ENCODE measurements at regions not wholly inside any gene's neighbourhood (a gene's known extent, or its start where the extent isn't known, plus 50 kb on each side); places are given as distances from the start of the nearest gene placed in this dataset.

GRCh38 chr5:118598311-118598710 is 390.0 kb downstream of the DTWD2 start:
- TF ChIP-seq BHLHE40 (IDR thresholded peaks at IDR 0.05; ENCODE audit: borderline replicate concordance) (no peak), ARNT (IDR thresholded peaks at IDR 0.05) (no peak), ELF4 (IDR thresholded peaks at IDR 0.05) (no peak), SP1 (IDR thresholded peaks at IDR 0.05) (no peak), SUZ12 (IDR thresholded peaks at IDR 0.05) (no peak), FOXA1 (IDR thresholded peaks at IDR 0.05) (no peak), FOXK2 (IDR thresholded peaks at IDR 0.05) (no peak), PKNOX1 (IDR thresholded peaks at IDR 0.05) (no peak), TARDBP (IDR thresholded peaks at IDR 0.05) (no peak), NFRKB (IDR thresholded peaks at IDR 0.05) (no peak), FOXM1 (IDR thresholded peaks at IDR 0.05; ENCODE audit: borderline replicate concordance) (no peak)

All from HEK293T (cell line).